ENCODE measurements at regions not wholly inside any gene's neighbourhood (a gene's known extent, or its start where the extent isn't known, plus 50 kb on each side); places are given as distances from the start of the nearest gene placed in this dataset.

GRCh38 chr12:107436836-107437235 lies 248.8 kb upstream of the PWP1 start:
- DNase-seq (ENCODE audit: low read depth in 2 of 2) = no peak

GRCh38 chr12:107437954-107438353 lies 247.6 kb upstream of the PWP1 start:
- Histone ChIP-seq H3K4me3 (replicated peaks in 1 of 4; ENCODE audit: control extremely low read depth in 1 of 4, insufficient read depth in 1 of 4, low read depth in 3 of 4, low read length in 4 of 4) (no peak overlapping the region), H3K4me2 (ENCODE audit: extremely low read depth, insufficient read depth, low read length) (no peak overlapping the region), H3K9me3 (ENCODE audit: control insufficient read depth, insufficient read depth, low read depth, low read length) (no peaks in the 10 kb centered on the region), H3K9ac (ENCODE audit: insufficient read depth, low read length) (no peak overlapping the region), H3K36me3 (ENCODE audit: control insufficient read depth, insufficient read depth, low read length) (no peaks in the 10 kb centered on the region), H4K20me1 (ENCODE audit: control insufficient read depth, extremely low read depth, insufficient read depth, low read length) (no peaks in the 10 kb centered on the region), H3K27ac (ENCODE audit: insufficient read depth, low read length) (no peak overlapping the region), H3K27me3 (ENCODE audit: control insufficient read depth, insufficient read depth, low read length) (no peaks in the 10 kb centered on the region), H2AFZ (ENCODE audit: low read length) (no peak overlapping the region), H3K79me2 (ENCODE audit: control insufficient read depth, insufficient read depth, low read length) (no peaks in the 10 kb centered on the region), H3K4me1 (ENCODE audit: control insufficient read depth, extremely low read depth, insufficient read depth, low read length) (peaks cover 2% of the 10 kb centered on the region)
- no peak for DNase-seq (ENCODE audit: low read depth in 2 of 2)
- no peak for TF ChIP-seq CTCF (conservative IDR thresholded peaks at IDR 0.05 in 1 of 2, IDR thresholded peaks at IDR 0.05 in 1 of 2; ENCODE audit: low read depth in 1 of 2, low read length in 2 of 2)
- no peak for TF ChIP-seq EZH2 (IDR thresholded peaks at IDR 0.05; ENCODE audit: low read length, missing control alignments)

More at GRCh38 chr12:107436836-107437235, 248.8 kb upstream of the PWP1 start:
- H3K27ac ChIP-seq (ENCODE audit: insufficient read depth, low read length) = no peak overlapping the region
- no peaks in the 10 kb centered on the region for H3K36me3 ChIP-seq (ENCODE audit: control insufficient read depth, insufficient read depth, low read length)
- H3K4me3 ChIP-seq (replicated peaks in 1 of 4; ENCODE audit: control extremely low read depth in 1 of 4, insufficient read depth in 1 of 4, low read depth in 3 of 4, low read length in 4 of 4) = no peak overlapping the region
- no peaks in the 10 kb centered on the region for H3K9me3 ChIP-seq (ENCODE audit: control insufficient read depth, insufficient read depth, low read depth, low read length)
- no peaks in the 10 kb centered on the region for H4K20me1 ChIP-seq (ENCODE audit: control insufficient read depth, extremely low read depth, insufficient read depth, low read length)
- no peak overlapping the region for H3K9ac ChIP-seq (ENCODE audit: insufficient read depth, low read length)
- H3K4me2 ChIP-seq (ENCODE audit: extremely low read depth, insufficient read depth, low read length) = no peak overlapping the region
- no peaks in the 10 kb centered on the region for H3K27me3 ChIP-seq (ENCODE audit: control insufficient read depth, insufficient read depth, low read length)
- peaks cover 2% of the 10 kb centered on the region for H3K4me1 ChIP-seq (ENCODE audit: control insufficient read depth, extremely low read depth, insufficient read depth, low read length)
- no peak overlapping the region for H2AFZ ChIP-seq (ENCODE audit: low read length)
- no peak for TF ChIP-seq EZH2 (IDR thresholded peaks at IDR 0.05; ENCODE audit: low read length, missing control alignments)
- TF ChIP-seq CTCF (conservative IDR thresholded peaks at IDR 0.05 in 1 of 2, IDR thresholded peaks at IDR 0.05 in 1 of 2; ENCODE audit: low read depth in 1 of 2, low read length in 2 of 2) = no peak
- no peaks in the 10 kb centered on the region for H3K79me2 ChIP-seq (ENCODE audit: control insufficient read depth, insufficient read depth, low read length)

- Histone ChIP-seq H3K79me2 (ENCODE audit: control insufficient read depth, insufficient read depth, low read length) (no peaks in the 10 kb centered on the region), H2AFZ (ENCODE audit: low read length) (no peak overlapping the region), H3K9me3 (ENCODE audit: control insufficient read depth, insufficient read depth, low read depth, low read length) (no peaks in the 10 kb centered on the region), H4K20me1 (ENCODE audit: control insufficient read depth, extremely low read depth, insufficient read depth, low read length) (no peaks in the 10 kb centered on the region), H3K9ac (ENCODE audit: insufficient read depth, low read length) (no peak overlapping the region), H3K27me3 (ENCODE audit: control insufficient read depth, insufficient read depth, low read length) (no peaks in the 10 kb centered on the region), H3K4me1 (ENCODE audit: control insufficient read depth, extremely low read depth, insufficient read depth, low read length) (peaks cover 2% of the 10 kb centered on the region), H3K4me2 (ENCODE audit: extremely low read depth, insufficient read depth, low read length) (no peak overlapping the region), H3K36me3 (ENCODE audit: control insufficient read depth, insufficient read depth, low read length) (no peaks in the 10 kb centered on the region), H3K4me3 (replicated peaks in 1 of 4; ENCODE audit: control extremely low read depth in 1 of 4, insufficient read depth in 1 of 4, low read depth in 3 of 4, low read length in 4 of 4) (no peak overlapping the region), H3K27ac (ENCODE audit: insufficient read depth, low read length) (no peak overlapping the region)
- no peak for DNase-seq (ENCODE audit: low read depth in 2 of 2)
- TF ChIP-seq EZH2 (IDR thresholded peaks at IDR 0.05; ENCODE audit: low read length, missing control alignments) (no peak), CTCF (conservative IDR thresholded peaks at IDR 0.05 in 1 of 2, IDR thresholded peaks at IDR 0.05 in 1 of 2; ENCODE audit: low read depth in 1 of 2, low read length in 2 of 2) (no peak)
Observed at GRCh38 chr12:107439026-107439738, 246.4 kb upstream of the PWP1 start.

All from fibroblast of lung (primary cell).